K562 (cell line): ENCODE measurements at regions not wholly inside any gene's neighbourhood (a gene's known extent, or its start where the extent isn't known, plus 50 kb on each side); places are given as distances from the start of the nearest gene placed in this dataset.

Experiments used
- ATAC-seq: fragments of 200-7000 bp; cut with Tn5 transposase; 3 replicates; pipeline ENCODE4 v1.9.1; 2020; ENCODE audit warnings: moderate library complexity
- BruUV-seq: library from RNA; stranded (reverse); fragments of 400-500 nt; replicated peaks from 2 replicates; lab custom pipeline; 2021; lab: Mats Ljungman, UMichigan
- CTCF ChIA-PET: fragments of 300-600 bp; formaldehyde crosslinking; extraction: SDS; loops from one replicate; lab custom pipeline; 2021; ENCODE audit warnings: low intra/inter-chr PET ratio; lab: Yijun Ruan, JAX
- POLR2A ChIA-PET: fragments of 300-600, 350-650 bp; sonication (Branson Sonifier 250); formaldehyde crosslinking; extraction: SDS; loops from one replicate; lab custom pipeline; 2021; ENCODE audit warnings: antibody characterized with exemption, inconsistent platforms; lab: Yijun Ruan, JAX
- DNase-seq, 4 experiments: peaks; one replicate each; pipeline versions ENCODE4 v3.0.0 to v3.0.0-alpha.2; 2011 to 2018; ENCODE audit warnings: low spot score in 3 of 4, mixed read lengths in 3 of 4; ENCODE audit errors: extremely low read depth in 1 of 4
- FAIRE-seq: peaks from 2 replicates; lab custom pipeline; 2011; peaks lifted over from hg19 to GRCh38; lab: Jason Lieb, UNC
- H2AFZ ChIP-seq: 2 replicates; pipeline ENCODE4 v1.6.0; 2011; ENCODE audit warnings: low read depth, low read length, control low read depth, inconsistent platforms
- H3K27ac ChIP-seq: fragments of 200-600 bp; 3 replicates; pipeline ENCODE4 v1.8.0; 2011; ENCODE audit warnings: low read depth, mild to moderate bottlenecking, control low read depth, inconsistent platforms, low read length, moderate library complexity, mixed read lengths; ENCODE audit errors: extremely low read depth
- H3K27me3 ChIP-seq, 2 experiments: fragments of 300-600 bp in 1 of 2; 2 replicates in 1 of 2; 3 replicates in 1 of 2; pipeline versions ENCODE4 v1.6.0 to v1.8.0; 2011; ENCODE audit warnings: inconsistent platforms in 2 of 2, low read length in 2 of 2, mild to moderate bottlenecking in 1 of 2, mixed read lengths in 1 of 2, moderate library complexity in 1 of 2; ENCODE audit not compliant: control insufficient read depth in 2 of 2, insufficient read depth in 2 of 2
- H3K36me3 ChIP-seq: fragments of 300-600 bp; 3 replicates; pipeline ENCODE4 v1.8.0; 2011; ENCODE audit warnings: mild to moderate bottlenecking, low read length, inconsistent platforms; ENCODE audit not compliant: control insufficient read depth, insufficient read depth
- H3K4me1 ChIP-seq, 2 experiments: fragments of 200-600 bp in 1 of 2; replicated peaks in 1 of 2; 2 replicates in 1 of 2; 3 replicates in 1 of 2; pipeline versions ENCODE4 v1.5.1 to v1.8.0; 2011; ENCODE audit warnings: inconsistent platforms in 2 of 2, low read length in 2 of 2, mild to moderate bottlenecking in 1 of 2, mixed read lengths in 1 of 2, moderate library complexity in 1 of 2; ENCODE audit not compliant: control insufficient read depth in 2 of 2, insufficient read depth in 2 of 2
- H3K4me2 ChIP-seq: 2 replicates; pipeline ENCODE4 v1.6.1; 2011; ENCODE audit warnings: low read length, control low read depth, inconsistent platforms, mixed read lengths; ENCODE audit not compliant: insufficient read depth
- H3K4me3 ChIP-seq: fragments of 200-600 bp; sonication (generic), shearing (Covaris generic); 2 replicates; pipeline ENCODE4 v1.5.1; 2016; ENCODE audit warnings: control low read depth, inconsistent platforms
- H3K79me2 ChIP-seq: fragments of 200-600 bp; 3 replicates; pipeline ENCODE4 v1.8.0; 2011; ENCODE audit warnings: low read length, inconsistent platforms; ENCODE audit not compliant: control insufficient read depth, insufficient read depth
- H3K9ac ChIP-seq, 2 experiments: 2 replicates each; pipeline versions ENCODE4 v1.6.0 to v1.6.1; 2011; ENCODE audit warnings: low read depth in 2 of 2, low read length in 2 of 2, control low read depth in 1 of 2, inconsistent platforms in 1 of 2, mild to moderate bottlenecking in 1 of 2, mixed read lengths in 1 of 2; ENCODE audit not compliant: insufficient read depth in 1 of 2
- H3K9me1 ChIP-seq: one replicate; pipeline ENCODE4 v1.6.0; 2011; ENCODE audit warnings: inconsistent platforms, mild to moderate bottlenecking, low read length, moderate library complexity; ENCODE audit not compliant: control insufficient read depth, insufficient read depth
- H3K9me3 ChIP-seq: replicated peaks from 2 replicates; pipeline ENCODE4 v1.5.1; 2011; ENCODE audit warnings: low read depth, low read length, inconsistent platforms; ENCODE audit not compliant: control insufficient read depth, insufficient read depth
- H4K20me1 ChIP-seq: replicated peaks from 2 replicates; pipeline ENCODE4 v1.6.1; 2011; ENCODE audit warnings: low read length, inconsistent platforms, mixed read lengths; ENCODE audit not compliant: control insufficient read depth, insufficient read depth
- ARID4B ChIP-seq: sonication (generic); formaldehyde crosslinking; IDR thresholded peaks from 2 replicates; pipeline ENCODE4 v1.8.0; 2022; ENCODE audit warnings: mild to moderate bottlenecking, missing genetic modification reagents
- CBFA2T3 ChIP-seq: fragments of 450-650 bp; IDR thresholded peaks from 2 replicates; pipeline ENCODE4 v1.6.1; 2017
- CHD4 ChIP-seq: fragments of 200-600 bp; sonication (generic); IDR thresholded peaks from 3 replicates; pipeline ENCODE4 v1.6.1; 2012; ENCODE audit warnings: low read depth, mild to moderate bottlenecking, mixed read lengths, low read length, inconsistent platforms; ENCODE audit not compliant: insufficient read depth, insufficient replicate concordance, poor library complexity, severe bottlenecking
- DDX20 ChIP-seq: fragments of 450-650 bp; IDR thresholded peaks from 2 replicates; pipeline ENCODE4 v1.6.1; 2016; ENCODE audit warnings: missing genetic modification characterization, low read depth, mild to moderate bottlenecking, missing compliant biosample characterization, moderate library complexity
- DEAF1 ChIP-seq: fragments of 450-650 bp; formaldehyde crosslinking; IDR thresholded peaks from 2 replicates; pipeline ENCODE4 v1.4.0; 2020; ENCODE audit warnings: mild to moderate bottlenecking, moderate library complexity
- FOXJ3 ChIP-seq: sonication (generic); formaldehyde crosslinking; IDR thresholded peaks from 2 replicates; pipeline ENCODE4 v1.4.0; 2020; ENCODE audit warnings: mild to moderate bottlenecking, missing genetic modification reagents
- KAT2B ChIP-seq: IDR thresholded peaks from one replicate; pipeline ENCODE4 v1.6.1; 2012; ENCODE audit warnings: low read depth, mild to moderate bottlenecking, control low read depth, inconsistent platforms, low read length, moderate library complexity
- MAZ ChIP-seq, 2 experiments: fragments of 450-650 bp in 1 of 2; sonication (generic) in 1 of 2; formaldehyde crosslinking; IDR thresholded peaks in 1 of 2; conservative IDR thresholded peaks in 1 of 2; 2 replicates each; pipeline versions ENCODE4 v1.4.0 to v1.5.0; 2020; ENCODE audit warnings: mild to moderate bottlenecking in 1 of 2, missing genetic modification reagents in 1 of 2
- PHB ChIP-seq: fragments of 250-450 bp; sonication (Bioruptor Pico); IDR thresholded peaks from 2 replicates; pipeline ENCODE4 v1.5.0; 2021
- POLR3G ChIP-seq: IDR thresholded peaks from 2 replicates; pipeline ENCODE4 v1.6.1; 2011; ENCODE audit not compliant: insufficient read length, insufficient replicate concordance; ENCODE audit errors: extremely low read depth
- PURB ChIP-seq: sonication (generic); formaldehyde crosslinking; IDR thresholded peaks from 2 replicates; pipeline ENCODE4 v1.9.0; 2021; ENCODE audit warnings: low read depth, mild to moderate bottlenecking, missing genetic modification reagents
- SOX6 ChIP-seq: fragments of 450-650 bp; IDR thresholded peaks from 2 replicates; pipeline ENCODE4 v1.6.1; 2014; ENCODE audit warnings: mild to moderate bottlenecking
- ZNF324 ChIP-seq: fragments of 250-450 bp; sonication (Bioruptor Pico); IDR thresholded peaks from 2 replicates; pipeline ENCODE4 v1.4.0; 2020; ENCODE audit warnings: mild to moderate bottlenecking
- ZNF395 ChIP-seq: fragments of 200-800 bp; sonication (Bioruptor generic); IDR thresholded peaks from 2 replicates; pipeline ENCODE4 v1.6.1; 2017; ENCODE audit warnings: missing genetic modification characterization, missing compliant biosample characterization
- ZNF561 ChIP-seq: fragments of 450-650 bp; formaldehyde crosslinking; conservative IDR thresholded peaks from 2 replicates; pipeline ENCODE4 v1.4.0; 2020; ENCODE audit warnings: mild to moderate bottlenecking, moderate library complexity
- WGBS: fragments of 100-300 bp; shearing (Covaris generic); methylation state at CpG from one replicate; pipeline ENCODE4 v1.1.6; 2016; ENCODE audit warnings: low coverage, mixed read lengths; ENCODE audit not compliant: insufficient coverage; ENCODE audit errors: missing lambda C conversion rate; 5-methylcytosine and 5-hydroxymethylcytosine counted together
- in situ Hi-C: fragments of 300-500 bp; cut with MboI; formaldehyde crosslinking; loops from 4 replicates; pipeline ENCODE4 v1.15.0; 2018; ENCODE audit warnings: inconsistent platforms, mixed read lengths
- intact Hi-C: fragments of 100-400 bp; cut with micrococcal nuclease; formaldehyde crosslinking; loops from 2 replicates; pipeline ENCODE4 v1.14.2; 2022

GRCh38 chr22:49151256-49152126 is 676.2 kb downstream of the BRD1 start:
- no TSS peak for BruUV-seq
- no peak overlapping the region for H3K4me3 ChIP-seq
- ATAC-seq = no peak
- no peak overlapping the region for H3K4me2 ChIP-seq
- H3K9ac ChIP-seq = no peak overlapping the region
- FAIRE-seq = no peak
- no peak for DNase-seq
- no peaks in the 10 kb centered on the region for H3K36me3 ChIP-seq
- ChIA-PET CTCF (no interaction called here), POLR2A (interaction anchor here (0.6 kb wide), 1 partner anchor 218 kb away, joined by 3 read pairs; no protein-coding TSS in a partner anchor)
- no peaks in the 10 kb centered on the region; a peak in 1 of 5 replicates for H3K27me3 ChIP-seq
- H4K20me1 ChIP-seq = no peaks in the 10 kb centered on the region
- H3K4me1 ChIP-seq = no peaks in the 10 kb centered on the region
- no peaks in the 10 kb centered on the region; the same call in 1 of the 2 replicates for H3K9me3 ChIP-seq
- in situ Hi-C loops = no loop called here
- H3K27ac ChIP-seq = no peak overlapping the region
- TF ChIP-seq DDX20 (tag) = no peak
- TF ChIP-seq PHB = no peak
- no peak for TF ChIP-seq KAT2B
- TF ChIP-seq ARID4B = no peak
- TF ChIP-seq CHD4 = no peak
- no peak for TF ChIP-seq PURB (CRISPR knock-in tag)
- TF ChIP-seq ZNF324 = no peak
- TF ChIP-seq SOX6 = no peak
- TF ChIP-seq POLR3G = no peak
- no peak for TF ChIP-seq ZNF395 (CRISPR knock-in tag)
- TF ChIP-seq FOXJ3 (CRISPR knock-in tag) = no peak
- TF ChIP-seq DEAF1 (CRISPR knock-in tag) = no peak
- no peak for TF ChIP-seq ZNF561 (CRISPR knock-in tag)
- no peak for TF ChIP-seq MAZ (CRISPR knock-in tag; conservative IDR thresholded peaks at IDR 0.05 in 1 of 2, IDR thresholded peaks at IDR 0.05 in 1 of 2)
- no peak for TF ChIP-seq CBFA2T3
- intact Hi-C loops = no loop called here
- no peaks in the 10 kb centered on the region for H3K79me2 ChIP-seq
- WGBS = 0% methylated on average over 14 of the region's 24 CpGs
- H3K9me1 ChIP-seq = no peaks in the 10 kb centered on the region
- H2AFZ ChIP-seq = no peak overlapping the region
